ENCODE measurements at regions not wholly inside any gene's neighbourhood (a gene's known extent, or its start where the extent isn't known, plus 50 kb on each side); places are given as distances from the start of the nearest gene placed in this dataset.
"Not testable (repeated sequence)": the region's sequence is repeated elsewhere in the genome, so short reads cannot be mapped to it uniquely, and the experiment has no call there.

DNA sequence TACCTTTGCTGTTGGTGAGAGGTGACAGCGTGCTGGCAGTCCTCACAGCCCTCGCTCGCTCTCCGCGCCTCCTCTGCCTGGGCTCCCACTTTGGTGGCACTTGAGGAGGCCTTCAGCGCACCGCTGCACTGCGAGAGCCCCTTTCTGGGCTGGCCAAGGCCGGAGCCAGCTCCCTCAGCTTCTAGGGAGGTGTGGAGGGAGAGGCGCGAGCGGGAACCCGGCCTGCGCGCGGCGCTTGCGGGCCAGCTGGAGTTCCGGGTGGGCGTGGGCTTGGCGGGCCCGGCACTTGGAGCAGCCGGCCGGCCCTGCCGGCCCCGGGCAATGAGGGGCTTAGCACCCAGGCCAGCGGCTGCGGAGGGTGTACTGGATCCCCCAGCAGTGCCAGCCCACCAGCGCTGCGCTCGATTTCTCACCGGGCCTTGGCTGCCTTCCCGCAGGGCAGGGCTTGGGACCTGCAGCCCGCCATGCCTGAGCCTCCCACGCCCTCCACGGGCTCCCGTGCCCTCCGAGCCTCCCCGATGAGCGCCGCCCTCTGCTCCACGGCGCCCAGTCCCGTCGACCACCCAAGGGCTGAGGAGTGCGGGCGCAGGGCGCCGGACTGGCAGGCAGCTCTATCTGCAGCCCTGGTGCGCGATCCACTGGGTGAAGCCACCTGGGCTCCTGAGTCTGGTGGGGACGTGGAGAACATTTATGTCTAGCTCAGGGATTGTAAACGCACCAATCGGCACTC is 700.3 kb downstream of the CDH18 start:
- not testable (repeated sequence) for DNase-seq

DNA sequence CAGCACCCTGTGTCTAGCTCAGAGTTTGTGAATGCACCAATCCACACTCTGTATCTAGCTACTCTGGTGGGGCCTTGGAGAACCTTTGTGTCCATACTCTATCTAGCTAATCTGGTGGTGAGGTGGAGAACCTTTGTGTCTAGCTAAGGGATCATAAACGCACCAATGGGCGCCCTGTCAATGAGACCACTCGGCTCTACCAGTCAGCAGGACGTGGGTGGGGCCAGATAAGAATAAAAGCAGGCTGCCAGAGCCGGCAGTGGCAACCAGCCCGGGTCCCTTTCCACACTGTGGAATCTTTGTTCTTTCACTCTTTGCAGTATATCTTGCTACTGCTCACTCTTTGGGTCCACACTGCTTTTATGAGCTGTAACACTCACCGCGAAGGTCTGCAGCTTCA is 699.7 kb downstream of the CDH18 start:
- not testable (repeated sequence) for DNase-seq

- no peak for DNase-seq
These were observed 690.1 kb downstream of the CDH18 start for GRCh38 chr5:19297934-19298333.

DNA sequence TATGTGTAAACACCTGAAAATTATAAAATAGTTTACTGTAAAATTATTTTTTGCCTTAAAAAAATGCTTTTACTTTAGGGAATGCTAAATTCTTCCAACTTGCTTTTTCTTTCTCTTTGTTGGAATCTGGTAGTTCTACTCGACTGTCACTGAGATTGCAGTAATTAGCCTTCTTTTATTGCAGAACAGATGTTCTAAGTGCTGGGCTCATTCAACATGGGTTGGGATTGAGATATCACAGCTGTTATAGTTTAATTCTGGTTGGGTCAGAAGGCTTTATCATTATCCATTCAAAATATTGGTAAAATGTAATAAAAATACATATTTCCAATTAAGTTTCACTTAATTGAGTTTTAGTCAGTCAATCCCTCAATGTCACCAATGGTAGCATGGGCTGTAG is 686.7 kb downstream of the CDH18 start:
- no peak for DNase-seq

GRCh38 chr5:19314840-19315239 is 673.2 kb downstream of the CDH18 start:
- DNase-seq, result no peak

DNA sequence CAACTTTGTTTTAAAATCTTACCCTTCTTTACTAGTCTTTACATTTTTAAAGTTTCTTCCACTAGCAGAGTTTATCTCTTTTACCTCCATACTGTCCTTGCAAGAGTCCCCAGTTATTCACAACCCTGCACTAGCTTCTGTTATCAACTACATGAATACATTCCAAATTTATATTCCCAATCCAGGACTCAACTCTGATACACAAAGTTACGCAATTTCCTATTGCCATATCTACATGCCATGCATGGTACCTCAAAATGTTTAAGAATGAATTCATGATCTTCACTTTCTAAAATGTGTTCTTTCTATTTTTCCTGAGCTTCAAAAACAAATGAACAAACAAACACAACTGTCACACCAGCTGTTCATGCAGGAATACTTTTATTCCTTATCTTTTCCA is 668.7 kb downstream of the CDH18 start:
- DNase-seq, result no peak

GRCh38 chr5:19322716-19323485 is 665.1 kb downstream of the CDH18 start:
- no peak for DNase-seq

DNA sequence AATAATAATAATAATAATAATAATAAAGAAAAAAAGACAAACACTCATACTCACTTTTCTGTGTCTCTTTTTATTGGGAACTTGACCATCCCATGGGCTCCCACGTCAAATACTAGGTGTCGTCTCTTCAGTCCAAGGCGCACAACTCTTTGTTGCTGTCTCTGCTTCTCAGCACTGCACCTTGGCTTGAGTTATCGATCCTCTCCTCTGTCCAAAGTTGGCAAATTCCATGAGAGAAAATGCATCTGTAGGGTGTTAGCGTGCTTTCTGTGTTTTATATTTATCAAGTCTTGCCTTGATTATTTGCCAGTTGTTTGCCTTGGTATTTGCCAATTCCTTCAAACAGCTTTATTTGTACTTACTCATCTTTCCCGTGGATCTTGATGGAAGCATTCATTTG is 653.7 kb downstream of the CDH18 start:
- no peak for DNase-seq

- DNase-seq, result no peak
These were observed 645.1 kb downstream of the CDH18 start for GRCh38 chr5:19342942-19343341.

GRCh38 chr5:19352120-19352519 is 635.9 kb downstream of the CDH18 start:
- no peak for DNase-seq

DNA sequence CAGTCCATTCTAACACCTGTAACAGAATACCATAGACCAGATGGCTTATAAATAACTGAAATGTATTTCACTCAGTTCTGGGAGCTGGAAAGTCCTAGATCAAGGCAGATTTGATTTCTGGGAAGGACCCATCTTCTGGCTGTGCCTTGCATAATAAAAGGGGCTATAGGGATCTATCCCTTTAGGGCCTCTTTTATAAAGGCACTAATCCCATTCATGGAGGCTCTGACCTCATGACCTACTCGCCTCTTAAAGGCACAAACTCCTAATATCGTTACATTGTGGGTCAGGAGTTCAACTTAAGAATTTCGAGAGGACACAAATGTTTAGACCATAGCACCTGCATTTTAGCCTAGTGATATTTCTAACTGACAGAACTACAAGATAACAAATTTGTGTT is 619.0 kb downstream of the CDH18 start:
- no peak for DNase-seq

GRCh38 chr5:19369561-19369960 is 618.4 kb downstream of the CDH18 start:
- no peak for DNase-seq

GRCh38 chr5:19370655-19371386 is 617.2 kb downstream of the CDH18 start:
- no peak for DNase-seq

DNA sequence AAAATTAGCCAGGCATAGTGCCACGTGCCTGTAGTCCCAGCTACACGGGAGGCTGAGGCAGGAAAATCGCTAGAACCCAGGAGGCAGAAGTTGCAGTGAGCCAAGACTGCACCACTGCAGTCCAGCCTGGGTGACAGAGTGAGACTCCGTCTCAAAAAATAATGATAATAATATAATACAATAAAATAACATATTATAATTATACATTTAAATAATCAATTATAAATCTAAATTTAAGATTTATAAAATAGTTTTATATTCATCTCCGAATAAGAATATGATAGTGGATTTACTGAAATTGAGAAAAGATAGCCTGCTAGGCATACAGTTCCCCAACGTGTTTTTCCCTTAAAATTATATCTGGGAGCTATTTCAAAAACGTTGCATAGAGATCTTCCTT is 599.6 kb downstream of the CDH18 start:
- DNase-seq, result no peak

DNA sequence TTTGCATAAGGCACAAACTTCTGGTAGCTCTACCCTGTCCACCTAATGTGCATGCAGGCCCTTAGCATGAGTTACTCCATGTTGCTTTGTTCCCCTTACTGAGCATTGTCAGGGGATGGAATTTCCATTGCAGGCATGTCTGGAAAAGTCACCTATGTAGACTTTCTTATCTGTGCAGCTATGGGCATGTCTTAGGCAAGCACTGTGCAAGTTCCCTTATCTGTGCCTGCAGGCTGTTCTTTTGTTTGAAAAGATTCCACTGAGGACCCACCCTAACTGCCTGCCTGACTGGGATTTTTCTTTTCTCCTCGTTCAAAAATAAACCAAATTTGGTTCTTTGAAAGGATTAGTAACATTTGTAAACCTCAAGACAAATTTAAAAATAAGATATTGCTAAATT is 587.0 kb downstream of the CDH18 start:
- no peak for DNase-seq

DNA sequence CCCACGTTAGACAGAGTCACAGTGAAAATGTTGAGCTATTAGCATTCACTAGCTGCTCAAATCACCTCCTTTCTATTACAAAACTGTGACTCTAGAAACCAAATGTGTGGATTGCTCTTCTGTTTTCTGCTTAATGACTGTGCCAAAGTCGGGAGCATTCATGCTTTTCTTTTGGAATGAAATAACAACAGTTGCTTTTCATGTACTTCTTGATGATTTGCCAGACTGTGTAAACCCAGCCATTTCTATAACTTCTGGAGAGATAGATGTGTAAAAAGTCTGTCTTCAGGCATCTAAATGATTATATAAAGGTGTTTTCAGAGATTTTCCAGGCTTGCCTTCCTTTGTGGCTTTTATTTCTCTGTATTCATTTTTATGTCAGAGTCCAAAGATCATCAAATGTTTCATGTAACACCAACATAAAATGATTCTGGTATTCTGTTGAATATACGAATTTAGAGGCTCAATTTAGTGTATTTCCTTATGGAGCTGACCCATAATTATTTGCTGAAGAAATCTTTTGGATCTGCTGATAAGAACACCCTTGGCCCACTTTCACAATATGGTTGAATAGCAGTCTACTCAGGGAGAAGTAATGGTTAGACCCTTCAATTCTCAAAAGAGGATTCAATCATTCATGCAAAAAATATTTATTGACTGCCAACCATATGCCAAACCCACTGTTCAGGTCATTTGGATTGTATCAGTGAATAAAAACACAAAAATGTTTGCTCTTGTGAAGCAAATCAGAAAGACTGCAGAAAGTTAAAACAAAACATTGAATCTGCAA is 581.2 kb downstream of the CDH18 start:
- no peak for DNase-seq

DNA sequence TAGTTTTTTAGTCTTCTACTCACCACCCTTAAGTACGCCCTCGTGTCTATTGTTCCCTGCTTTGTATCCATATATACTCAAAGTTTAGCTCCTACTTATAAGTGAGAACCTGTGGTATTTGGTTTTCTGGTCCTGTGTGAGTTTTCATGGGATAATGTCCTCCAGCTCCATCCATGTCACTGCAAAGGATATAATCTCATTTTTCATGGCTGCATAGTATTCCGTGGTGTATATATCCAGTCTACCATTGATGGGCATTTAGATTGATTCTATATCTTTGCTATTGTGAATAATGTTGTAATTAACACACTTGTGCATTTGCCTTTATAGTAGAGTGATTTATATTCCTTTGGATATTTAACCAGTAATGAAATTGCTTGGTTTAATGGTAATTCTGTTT is 579.9 kb downstream of the CDH18 start:
- no peak for DNase-seq

DNA sequence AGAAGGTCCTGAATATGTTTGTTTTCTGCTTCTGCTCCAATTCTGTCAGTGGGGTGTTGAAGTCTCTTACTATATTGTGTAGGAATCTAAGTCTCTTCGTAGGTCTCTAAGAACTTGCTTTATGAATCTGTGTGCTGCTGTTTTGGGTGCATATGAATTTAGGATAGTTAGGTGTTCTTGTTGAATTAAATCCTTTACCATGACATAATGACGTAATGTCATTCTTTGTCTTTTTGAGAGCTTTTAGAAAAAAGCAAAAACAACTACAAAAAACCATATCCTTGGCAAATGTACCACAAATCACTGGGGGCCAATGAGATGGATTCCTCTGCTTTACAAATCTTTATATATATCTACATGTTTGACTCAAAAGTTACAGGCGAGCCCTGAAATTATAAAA is 576.1 kb downstream of the CDH18 start:
- DNase-seq, result no peak
